PFSK-1 (cell line): ENCODE measurements at regions not wholly inside any gene's neighbourhood (a gene's known extent, or its start where the extent isn't known, plus 50 kb on each side); places are given as distances from the start of the nearest gene placed in this dataset.

Experiments
- POLR2AphosphoS5 ChIP-seq: IDR thresholded peaks from 2 replicates; pipeline ENCODE4 v1.6.1; 2012; ENCODE audit warnings: low read depth, mild to moderate bottlenecking, control low read depth, low read length, moderate library complexity
- SIN3A ChIP-seq: IDR thresholded peaks from 2 replicates; pipeline ENCODE4 v1.6.1; 2012; ENCODE audit warnings: mild to moderate bottlenecking, low read length, moderate library complexity, borderline replicate concordance; ENCODE audit not compliant: insufficient read depth

DNA sequence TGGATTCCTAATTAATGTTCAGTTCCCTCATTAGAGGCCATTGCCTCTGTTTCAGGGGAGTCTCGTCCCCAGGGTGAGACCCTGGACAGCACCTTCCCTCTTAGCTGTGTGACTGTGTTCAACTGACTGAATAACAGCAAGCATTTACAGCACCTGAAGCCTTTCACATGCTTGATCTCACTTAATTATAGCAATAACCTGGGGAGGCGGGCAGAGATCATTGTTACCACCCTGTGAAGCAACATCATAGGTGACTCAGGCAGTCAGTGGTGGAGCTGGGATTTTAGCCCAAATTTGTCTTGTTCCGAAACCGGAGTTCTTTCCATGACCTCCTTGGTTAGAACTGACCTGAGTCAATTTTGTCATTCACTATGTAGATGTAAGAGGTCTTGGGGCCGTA, 105.2 kb upstream of the RAD23B start:
- TF ChIP-seq POLR2AphosphoS5, result no peak
- TF ChIP-seq SIN3A, result no peak
